ENCODE measurements at regions not wholly inside any gene's neighbourhood (a gene's known extent, or its start where the extent isn't known, plus 50 kb on each side); places are given as distances from the start of the nearest gene placed in this dataset.

- TF ChIP-seq EP300 (IDR thresholded peaks at IDR 0.05; ENCODE audit: borderline replicate concordance) = no peak
- TF ChIP-seq USF1 (IDR thresholded peaks at IDR 0.05) = no peak
- no peak for TF ChIP-seq TCF12 (IDR thresholded peaks at IDR 0.05; ENCODE audit: low read depth)
- no peak for TF ChIP-seq ZBTB7A (IDR thresholded peaks at IDR 0.05; ENCODE audit: low read depth)
- TF ChIP-seq TEAD4 (IDR thresholded peaks at IDR 0.05) = no peak
- no peak for TF ChIP-seq EGR1 (IDR thresholded peaks at IDR 0.05)
- TF ChIP-seq FOXM1 (IDR thresholded peaks at IDR 0.05; ENCODE audit: borderline replicate concordance, low read depth) = no peak
- no peak for TF ChIP-seq REST (IDR thresholded peaks at IDR 0.05; ENCODE audit: low read depth)
- TF ChIP-seq CREB1 (IDR thresholded peaks at IDR 0.05; ENCODE audit: low read depth) = no peak
These were observed 52.8 kb upstream of the TBC1D5 start for GRCh38 chr3:17795280-17795679.

- no peak for TF ChIP-seq TEAD4 (IDR thresholded peaks at IDR 0.05)
- no peak for TF ChIP-seq USF1 (IDR thresholded peaks at IDR 0.05)
- TF ChIP-seq EGR1 (IDR thresholded peaks at IDR 0.05) = no peak
- TF ChIP-seq MAX (IDR thresholded peaks at IDR 0.05) = no peak
- TF ChIP-seq YY1 (IDR thresholded peaks at IDR 0.05; ENCODE audit: low read depth) = no peak
- TF ChIP-seq REST (IDR thresholded peaks at IDR 0.05; ENCODE audit: low read depth) = no peak
- TF ChIP-seq FOXM1 (IDR thresholded peaks at IDR 0.05; ENCODE audit: borderline replicate concordance, low read depth) = no peak
- no peak for TF ChIP-seq CEBPB (IDR thresholded peaks at IDR 0.05)
- TF ChIP-seq RAD21 (IDR thresholded peaks at IDR 0.05; ENCODE audit: low read depth) = no peak
- no peak for TF ChIP-seq EP300 (IDR thresholded peaks at IDR 0.05; ENCODE audit: borderline replicate concordance)
- no peak for TF ChIP-seq TAF1 (IDR thresholded peaks at IDR 0.05; ENCODE audit: low read depth)
- no peak for TF ChIP-seq CREB1 (IDR thresholded peaks at IDR 0.05; ENCODE audit: low read depth)
- no peak for TF ChIP-seq NFIC (IDR thresholded peaks at IDR 0.05)
- no peak for TF ChIP-seq ZBTB7A (IDR thresholded peaks at IDR 0.05; ENCODE audit: low read depth)
- no peak for TF ChIP-seq TCF12 (IDR thresholded peaks at IDR 0.05; ENCODE audit: low read depth)
These were observed 51.2 kb upstream of the TBC1D5 start for GRCh38 chr3:17793542-17794195.

All from Ishikawa (cell line).